ENCODE measurements at regions not wholly inside any gene's neighbourhood (a gene's known extent, or its start where the extent isn't known, plus 50 kb on each side); places are given as distances from the start of the nearest gene placed in this dataset.
"Not testable (repeated sequence)": the region's sequence is repeated elsewhere in the genome, so short reads cannot be mapped to it uniquely, and the experiment has no call there.

GRCh38 chr14:52122163-52122562, 53.3 kb upstream of the NID2 start:
- not testable (repeated sequence) for DNase-seq

DNA sequence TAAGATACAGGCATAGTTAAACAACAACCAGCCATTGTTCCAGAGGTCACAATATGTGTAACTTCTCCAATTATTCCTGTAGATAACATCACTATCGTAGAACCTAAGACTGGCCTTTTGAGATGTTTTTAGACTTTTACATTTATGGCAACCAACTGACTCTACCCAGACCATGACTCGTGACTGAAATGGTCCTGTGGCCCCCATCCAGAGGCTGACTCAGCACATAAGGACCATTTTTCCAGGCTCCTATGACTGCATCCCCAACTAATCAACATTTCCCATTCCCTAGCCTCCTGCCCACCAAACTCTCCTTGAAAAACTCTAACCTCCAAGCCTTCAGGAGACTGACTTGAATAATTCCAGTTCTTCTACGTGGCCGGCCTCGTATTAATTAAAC, 52.6 kb upstream of the NID2 start:
- no peak for DNase-seq

DNA sequence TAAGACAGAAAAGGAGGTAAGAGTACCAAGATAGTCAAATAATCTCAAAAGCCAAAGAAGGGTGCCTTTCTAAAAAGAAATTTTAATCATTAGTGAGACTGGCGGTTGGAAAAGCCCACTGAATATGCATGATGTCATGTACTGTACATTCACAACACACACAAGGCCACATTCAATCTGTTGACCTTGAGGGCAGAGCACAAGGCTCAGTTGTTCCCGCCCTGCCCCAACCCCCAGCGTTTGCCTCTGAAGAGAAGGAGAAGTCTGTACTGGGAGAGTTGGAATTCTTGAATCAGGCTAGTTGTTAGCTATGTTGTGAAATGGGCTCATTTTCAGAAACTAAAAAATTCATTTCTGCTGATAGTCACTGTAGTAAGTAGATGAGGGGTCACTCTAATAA, 50.2 kb upstream of the NID2 start:
- no peak for DNase-seq

Data from activated CD4-positive, alpha-beta T cell treated with anti-CD3 and anti-CD28 coated beads, Interleukin-2, amount 50 U/mL, for 48 hours (primary cell).